H9 (cell line): ENCODE measurements at regions not wholly inside any gene's neighbourhood (a gene's known extent, or its start where the extent isn't known, plus 50 kb on each side); places are given as distances from the start of the nearest gene placed in this dataset.

ENCODE experiments used
- DNase-seq: peaks from one replicate; pipeline ENCODE4 v3.0.0-alpha.2; 2017
- H2AFZ ChIP-seq: one replicate; pipeline ENCODE4 v1.6.1; 2013; ENCODE audit warnings: mild to moderate bottlenecking, low read length, control low read depth, moderate library complexity
- H2AK5ac ChIP-seq: 2 replicates; pipeline ENCODE4 v1.6.1; 2013; ENCODE audit warnings: low read length, control low read depth, mixed read lengths; ENCODE audit not compliant: insufficient read length
- H2BK120ac ChIP-seq: one replicate; pipeline ENCODE4 v1.6.1; 2013; ENCODE audit warnings: low read depth, mild to moderate bottlenecking, low read length, control low read depth, inconsistent platforms; ENCODE audit not compliant: poor library complexity, severe bottlenecking
- H2BK12ac ChIP-seq: 2 replicates; pipeline ENCODE4 v1.6.1; 2013; ENCODE audit warnings: low read length, control low read depth, mixed read lengths, low read depth; ENCODE audit not compliant: insufficient read length
- H2BK15ac ChIP-seq: 2 replicates; pipeline ENCODE4 v1.6.1; 2013; ENCODE audit warnings: low read depth, low read length, control low read depth
- H2BK20ac ChIP-seq: one replicate; pipeline ENCODE4 v1.6.1; 2013; ENCODE audit warnings: low read depth, mild to moderate bottlenecking, low read length, control low read depth, inconsistent platforms; ENCODE audit not compliant: poor library complexity, severe bottlenecking
- H2BK5ac ChIP-seq: 2 replicates; pipeline ENCODE4 v1.6.1; 2013; ENCODE audit warnings: low read length, control low read depth, mixed read lengths; ENCODE audit not compliant: insufficient read length
- H3K14ac ChIP-seq: 2 replicates; pipeline ENCODE4 v1.6.1; 2013; ENCODE audit warnings: low read length, control low read depth; ENCODE audit not compliant: insufficient read depth
- H3K18ac ChIP-seq: 2 replicates; pipeline ENCODE4 v1.6.1; 2013; ENCODE audit warnings: low read depth, mild to moderate bottlenecking, mixed read lengths, low read length, control low read depth; ENCODE audit not compliant: insufficient read length
- H3K23ac ChIP-seq: 2 replicates; pipeline ENCODE4 v1.6.1; 2013; ENCODE audit warnings: low read length, control low read depth, mixed read lengths, low read depth; ENCODE audit not compliant: insufficient read length
- H3K23me2 ChIP-seq: 2 replicates; pipeline ENCODE4 v1.6.1; 2013; ENCODE audit warnings: low read depth, mild to moderate bottlenecking, mixed read lengths, low read length, control low read depth; ENCODE audit not compliant: insufficient read length, poor library complexity, severe bottlenecking
- H3K27ac ChIP-seq: 2 replicates; pipeline ENCODE4 v1.5.1; 2013; ENCODE audit warnings: low read length, control low read depth, mixed read lengths, low read depth; ENCODE audit not compliant: insufficient read length
- H3K27me3 ChIP-seq: 2 replicates; pipeline ENCODE4 v1.6.1; 2013; ENCODE audit warnings: low read length, control low read depth, inconsistent platforms; ENCODE audit not compliant: insufficient read depth
- H3K4ac ChIP-seq: 2 replicates; pipeline ENCODE4 v1.6.1; 2013; ENCODE audit warnings: low read depth, mild to moderate bottlenecking, control low read depth, inconsistent platforms, low read length, moderate library complexity
- H3K4me1 ChIP-seq: 2 replicates; pipeline ENCODE4 v1.6.1; 2013; ENCODE audit warnings: low read length, control low read depth, inconsistent platforms; ENCODE audit not compliant: insufficient read depth
- H3K4me2 ChIP-seq: 2 replicates; pipeline ENCODE4 v1.6.1; 2013; ENCODE audit warnings: low read length, control low read depth, mixed read lengths; ENCODE audit not compliant: insufficient read length, insufficient read depth
- H3K56ac ChIP-seq: 2 replicates; pipeline ENCODE4 v1.6.1; 2013; ENCODE audit warnings: low read depth, mild to moderate bottlenecking, mixed read lengths, low read length, control low read depth; ENCODE audit not compliant: insufficient read length
- H3K79me1 ChIP-seq: 2 replicates; pipeline ENCODE4 v1.6.1; 2013; ENCODE audit warnings: low read depth, mild to moderate bottlenecking, moderate library complexity, low read length, control low read depth, inconsistent platforms; ENCODE audit not compliant: insufficient read depth, poor library complexity, severe bottlenecking
- H3K79me2 ChIP-seq: 2 replicates; pipeline ENCODE4 v1.6.1; 2013; ENCODE audit warnings: low read length, control low read depth, inconsistent platforms; ENCODE audit not compliant: insufficient read depth
- H3K9ac ChIP-seq: 2 replicates; pipeline ENCODE4 v1.6.1; 2013; ENCODE audit warnings: low read length, control low read depth, mixed read lengths; ENCODE audit not compliant: insufficient read length; ENCODE audit errors: extremely low read depth
- H3K9me3 ChIP-seq: one replicate; pipeline ENCODE4 v1.6.1; 2013; ENCODE audit warnings: low read depth, low read length, inconsistent platforms; ENCODE audit not compliant: control insufficient read depth
- H3T11ph ChIP-seq: one replicate; pipeline ENCODE4 v1.6.1; 2013; ENCODE audit warnings: mild to moderate bottlenecking, low read length, control low read depth, inconsistent platforms
- H4K20me1 ChIP-seq: one replicate; pipeline ENCODE4 v1.6.1; 2013; ENCODE audit not compliant: control insufficient read depth, insufficient read length, insufficient read depth
- H4K5ac ChIP-seq: 2 replicates; pipeline ENCODE4 v1.6.1; 2013; ENCODE audit warnings: low read depth, mild to moderate bottlenecking, mixed read lengths, low read length, control low read depth; ENCODE audit not compliant: insufficient read length
- H4K8ac ChIP-seq: replicated peaks from 2 replicates; pipeline ENCODE4 v1.6.1; 2013; ENCODE audit warnings: low read length, control low read depth, mixed read lengths, low read depth; ENCODE audit not compliant: insufficient read length
- H4K91ac ChIP-seq: 2 replicates; pipeline ENCODE4 v1.6.1; 2013; ENCODE audit warnings: low read depth, mild to moderate bottlenecking, moderate library complexity, mixed read lengths, low read length, control low read depth; ENCODE audit not compliant: insufficient read length
- H3K27ac Mint-ChIP-seq, 3 experiments: 2 replicates in 2 of 3; 3 replicates in 1 of 3; pipeline ENCODE4 v1.8.0; 2020 to 2021; ENCODE audit warnings: mixed read lengths in 3 of 3, mild to moderate bottlenecking in 1 of 3, moderate library complexity in 1 of 3
- H3K27me3 Mint-ChIP-seq: 2 replicates; pipeline ENCODE4 v1.8.0; 2021; ENCODE audit warnings: low read depth, mild to moderate bottlenecking, moderate library complexity, mixed read lengths
- H3K36me3 Mint-ChIP-seq, 3 experiments: 2 replicates in 2 of 3; 3 replicates in 1 of 3; pipeline ENCODE4 v1.8.0; 2020 to 2021; ENCODE audit warnings: low read depth in 3 of 3, mixed read lengths in 3 of 3; ENCODE audit not compliant: insufficient read depth in 1 of 3
- H3K4me1 Mint-ChIP-seq, 2 experiments: 2 replicates each; pipeline ENCODE4 v1.8.0; 2020; ENCODE audit warnings: mixed read lengths in 2 of 2
- H3K4me3 Mint-ChIP-seq, 2 experiments: 2 replicates in 1 of 2; 3 replicates in 1 of 2; pipeline ENCODE4 v1.8.0; 2020 to 2021; ENCODE audit warnings: mild to moderate bottlenecking in 2 of 2, mixed read lengths in 2 of 2, moderate library complexity in 1 of 2
- H3K9me3 Mint-ChIP-seq, 2 experiments: 2 replicates in 1 of 2; 3 replicates in 1 of 2; pipeline ENCODE4 v1.8.0; 2020; ENCODE audit warnings: mild to moderate bottlenecking in 2 of 2, mixed read lengths in 2 of 2, moderate library complexity in 1 of 2
- CTCF ChIP-seq: fragments of 200-600 bp; sonication (generic); conservative IDR thresholded peaks from 3 replicates; pipeline ENCODE4 v1.8.0; 2021; ENCODE audit warnings: antibody characterized with exemption, mild to moderate bottlenecking
- WGBS: extraction: QIAGEN DNeasy Blood & Tissue Kit; methylation state at CpG from one replicate; pipeline ENCODE4 v1.1.7; 2013; ENCODE audit warnings: missing lambda C conversion rate, low lambda C conversion rate, mixed read lengths; ENCODE audit not compliant: insufficient read length; ENCODE audit errors: extremely low coverage; 5-methylcytosine and 5-hydroxymethylcytosine counted together

GRCh38 chr5:92864591-92864990, 716.4 kb downstream of the NR2F1-AS1 start:
- WGBS = no CpG with 5 or more reads among the region's 2 CpGs
- no peak overlapping the region for H4K8ac ChIP-seq
- no peaks in the 10 kb centered on the region for H3K9me3 Mint-ChIP-seq
- H4K91ac ChIP-seq = no peak overlapping the region
- DNase-seq = no peak
- no peak overlapping the region for H2BK15ac ChIP-seq
- no peak overlapping the region for H3K18ac ChIP-seq
- no peak overlapping the region for H2BK120ac ChIP-seq
- no peak overlapping the region for H3K14ac ChIP-seq
- no peaks in the 10 kb centered on the region for H3K4me1 Mint-ChIP-seq
- H3T11ph ChIP-seq = no peak overlapping the region
- no peak overlapping the region for H3K56ac ChIP-seq
- no peak overlapping the region for H3K27ac Mint-ChIP-seq
- H3K4me3 Mint-ChIP-seq = no peak overlapping the region
- H3K36me3 Mint-ChIP-seq = no peaks in the 10 kb centered on the region
- H3K27me3 Mint-ChIP-seq = no peaks in the 10 kb centered on the region
- no peak overlapping the region for H4K5ac ChIP-seq
- H3K4me2 ChIP-seq = no peak overlapping the region
- no peak overlapping the region for H2BK12ac ChIP-seq
- H2BK5ac ChIP-seq = no peak overlapping the region
- no peak overlapping the region for H3K27ac ChIP-seq
- H3K9ac ChIP-seq = no peak overlapping the region
- no peak overlapping the region for H3K23ac ChIP-seq
- no peak overlapping the region for H2AFZ ChIP-seq
- no peaks in the 10 kb centered on the region for H3K9me3 ChIP-seq
- H3K4me1 ChIP-seq = no peaks in the 10 kb centered on the region
- H2AK5ac ChIP-seq = no peak overlapping the region
- no peaks in the 10 kb centered on the region for H3K23me2 ChIP-seq
- H3K79me2 ChIP-seq = no peaks in the 10 kb centered on the region
- H3K27me3 ChIP-seq = no peaks in the 10 kb centered on the region
- no peaks in the 10 kb centered on the region for H4K20me1 ChIP-seq
- TF ChIP-seq CTCF = no peak
- no peak overlapping the region for H2BK20ac ChIP-seq
- H3K4ac ChIP-seq = no peak overlapping the region
- no peaks in the 10 kb centered on the region for H3K79me1 ChIP-seq
